ENCODE measurements at regions not wholly inside any gene's neighbourhood (a gene's known extent, or its start where the extent isn't known, plus 50 kb on each side); places are given as distances from the start of the nearest gene placed in this dataset.

DNA sequence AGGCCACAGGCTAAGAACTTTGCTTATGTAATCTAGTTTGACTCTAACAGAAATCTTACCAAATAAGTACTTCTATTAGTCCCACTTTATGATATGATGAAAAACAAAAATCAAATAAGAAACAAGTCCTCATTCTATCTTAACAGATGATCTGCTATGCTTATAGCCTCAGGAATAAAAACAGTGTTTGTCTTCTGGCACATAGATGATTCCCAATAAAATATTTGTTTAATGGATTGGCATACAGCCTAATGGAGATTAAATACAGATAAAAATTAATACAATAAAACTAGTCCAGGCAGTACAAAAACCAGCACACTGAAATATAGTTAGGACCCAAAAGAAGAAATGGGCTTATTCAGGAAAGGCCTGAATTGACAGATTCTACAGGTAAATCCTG is 971.4 kb upstream of the WWC1 start:
- TF ChIP-seq, protein P1, sequence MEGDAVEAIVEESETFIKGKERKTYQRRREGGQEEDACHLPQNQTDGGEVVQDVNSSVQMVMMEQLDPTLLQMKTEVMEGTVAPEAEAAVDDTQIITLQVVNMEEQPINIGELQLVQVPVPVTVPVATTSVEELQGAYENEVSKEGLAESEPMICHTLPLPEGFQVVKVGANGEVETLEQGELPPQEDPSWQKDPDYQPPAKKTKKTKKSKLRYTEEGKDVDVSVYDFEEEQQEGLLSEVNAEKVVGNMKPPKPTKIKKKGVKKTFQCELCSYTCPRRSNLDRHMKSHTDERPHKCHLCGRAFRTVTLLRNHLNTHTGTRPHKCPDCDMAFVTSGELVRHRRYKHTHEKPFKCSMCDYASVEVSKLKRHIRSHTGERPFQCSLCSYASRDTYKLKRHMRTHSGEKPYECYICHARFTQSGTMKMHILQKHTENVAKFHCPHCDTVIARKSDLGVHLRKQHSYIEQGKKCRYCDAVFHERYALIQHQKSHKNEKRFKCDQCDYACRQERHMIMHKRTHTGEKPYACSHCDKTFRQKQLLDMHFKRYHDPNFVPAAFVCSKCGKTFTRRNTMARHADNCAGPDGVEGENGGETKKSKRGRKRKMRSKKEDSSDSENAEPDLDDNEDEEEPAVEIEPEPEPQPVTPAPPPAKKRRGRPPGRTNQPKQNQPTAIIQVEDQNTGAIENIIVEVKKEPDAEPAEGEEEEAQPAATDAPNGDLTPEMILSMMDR (IDR thresholded peaks at IDR 0.05; ENCODE audit: low read length): no peak
- TF ChIP-seq EZH2 (IDR thresholded peaks at IDR 0.05; ENCODE audit: borderline replicate concordance, low read length): no peak
